ENCODE measurements at regions not wholly inside any gene's neighbourhood (a gene's known extent, or its start where the extent isn't known, plus 50 kb on each side); places are given as distances from the start of the nearest gene placed in this dataset.

DNA sequence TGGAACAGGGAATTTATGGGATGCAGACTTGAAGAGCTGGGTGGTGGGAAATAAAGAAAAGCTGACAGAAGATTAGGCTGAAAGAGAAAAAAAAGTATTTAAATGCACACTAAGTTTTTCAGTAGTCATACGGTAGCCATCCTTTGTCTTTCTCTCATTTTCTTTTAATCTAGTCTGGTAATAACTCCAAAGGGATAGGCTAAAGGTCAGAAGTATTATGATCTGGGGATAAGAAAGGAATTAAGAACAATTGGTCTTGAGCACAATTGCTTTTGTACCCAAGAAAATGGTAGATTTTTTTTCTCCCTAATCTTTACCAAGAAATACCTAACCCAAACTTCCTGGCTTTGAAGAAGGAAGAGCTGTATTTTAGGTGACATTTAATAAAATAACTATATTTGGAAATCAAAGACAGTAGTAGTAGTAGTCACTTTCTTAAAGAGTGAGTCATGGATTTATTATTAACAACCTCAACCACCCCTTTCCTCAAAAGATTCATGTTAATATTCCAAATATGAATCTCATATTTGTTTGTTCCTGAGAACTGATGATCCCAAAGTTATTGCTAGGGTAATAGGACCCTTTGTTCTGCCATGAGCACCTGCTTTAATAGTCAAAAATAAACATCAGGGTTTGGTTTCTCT lies 120.2 kb upstream of the ODAD2 start:
- Histone ChIP-seq H3K36me3 (replicated peaks) (no peaks in the 10 kb centered on the region), H3K27me3 (replicated peaks) (no peaks in the 10 kb centered on the region), H3K27ac (no peak overlapping the region), H3K4me3 (ENCODE audit: low read depth, low read length) (no peak overlapping the region)
- TF ChIP-seq, protein P1, sequence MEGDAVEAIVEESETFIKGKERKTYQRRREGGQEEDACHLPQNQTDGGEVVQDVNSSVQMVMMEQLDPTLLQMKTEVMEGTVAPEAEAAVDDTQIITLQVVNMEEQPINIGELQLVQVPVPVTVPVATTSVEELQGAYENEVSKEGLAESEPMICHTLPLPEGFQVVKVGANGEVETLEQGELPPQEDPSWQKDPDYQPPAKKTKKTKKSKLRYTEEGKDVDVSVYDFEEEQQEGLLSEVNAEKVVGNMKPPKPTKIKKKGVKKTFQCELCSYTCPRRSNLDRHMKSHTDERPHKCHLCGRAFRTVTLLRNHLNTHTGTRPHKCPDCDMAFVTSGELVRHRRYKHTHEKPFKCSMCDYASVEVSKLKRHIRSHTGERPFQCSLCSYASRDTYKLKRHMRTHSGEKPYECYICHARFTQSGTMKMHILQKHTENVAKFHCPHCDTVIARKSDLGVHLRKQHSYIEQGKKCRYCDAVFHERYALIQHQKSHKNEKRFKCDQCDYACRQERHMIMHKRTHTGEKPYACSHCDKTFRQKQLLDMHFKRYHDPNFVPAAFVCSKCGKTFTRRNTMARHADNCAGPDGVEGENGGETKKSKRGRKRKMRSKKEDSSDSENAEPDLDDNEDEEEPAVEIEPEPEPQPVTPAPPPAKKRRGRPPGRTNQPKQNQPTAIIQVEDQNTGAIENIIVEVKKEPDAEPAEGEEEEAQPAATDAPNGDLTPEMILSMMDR (IDR thresholded peaks at IDR 0.05; ENCODE audit: low read depth, low read length, missing control alignments): no peak
- in situ Hi-C loops (cut with HindIII; ENCODE audit: low pct_ligation_motif_present, low sequenced_read_pairs): no loop called here
- no peak for DNase-seq

DNA sequence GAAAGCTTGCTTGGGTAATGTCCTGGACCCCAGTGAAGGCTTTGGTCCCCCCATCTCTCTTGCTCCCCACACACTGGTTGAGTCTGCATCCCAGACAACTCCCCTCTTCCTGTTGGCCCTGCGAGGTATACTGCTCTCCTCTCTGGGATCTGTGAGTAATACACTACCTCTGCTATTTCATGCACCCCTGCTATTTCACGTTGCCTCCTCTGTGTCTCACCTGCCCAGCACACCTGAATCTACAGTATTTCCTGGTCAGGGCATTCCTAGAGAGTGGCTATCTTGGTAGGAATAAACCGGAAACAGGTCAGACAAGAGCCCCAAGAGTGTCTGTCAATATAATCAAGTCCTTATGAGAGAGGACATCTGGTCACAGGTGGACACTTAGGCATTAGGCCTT lies 114.3 kb upstream of the ODAD2 start:
- no peaks in the 10 kb centered on the region for H3K27me3 ChIP-seq (replicated peaks)
- in situ Hi-C loops (cut with HindIII; ENCODE audit: low pct_ligation_motif_present, low sequenced_read_pairs): no loop called here
- H3K4me3 ChIP-seq (ENCODE audit: low read depth, low read length): no peak overlapping the region
- H3K36me3 ChIP-seq (replicated peaks): no peaks in the 10 kb centered on the region
- TF ChIP-seq, protein P1 (IDR thresholded peaks at IDR 0.05; ENCODE audit: low read depth, low read length, missing control alignments): no peak
- no peak overlapping the region for H3K27ac ChIP-seq
- no peak for DNase-seq

DNA sequence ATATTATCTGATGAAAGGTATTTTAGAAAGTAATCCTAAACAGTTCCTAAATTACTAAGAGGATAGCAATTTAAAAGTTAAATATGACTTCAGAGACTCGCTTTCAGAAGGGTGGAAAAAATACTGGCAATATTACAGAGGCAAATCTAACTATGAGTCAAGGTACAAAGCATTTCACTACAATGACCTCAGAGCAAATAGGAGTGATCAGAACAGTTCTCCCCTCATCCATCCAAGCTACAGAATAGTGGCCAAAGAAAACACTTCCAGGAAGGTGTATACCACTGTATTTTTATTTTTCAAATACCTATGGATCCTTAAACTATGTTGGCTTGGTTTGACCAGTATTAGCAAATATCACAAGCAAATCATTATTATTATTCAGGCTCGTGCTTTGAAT lies 112.8 kb upstream of the ODAD2 start:
- Histone ChIP-seq H3K36me3 (replicated peaks) (no peaks in the 10 kb centered on the region), H3K27ac (no peak overlapping the region), H3K4me3 (ENCODE audit: low read depth, low read length) (no peak overlapping the region), H3K27me3 (replicated peaks) (no peaks in the 10 kb centered on the region)
- in situ Hi-C loops (cut with HindIII; ENCODE audit: low pct_ligation_motif_present, low sequenced_read_pairs): no loop called here
- TF ChIP-seq, protein P1 (IDR thresholded peaks at IDR 0.05; ENCODE audit: low read depth, low read length, missing control alignments): no peak
- no peak for DNase-seq

DNA sequence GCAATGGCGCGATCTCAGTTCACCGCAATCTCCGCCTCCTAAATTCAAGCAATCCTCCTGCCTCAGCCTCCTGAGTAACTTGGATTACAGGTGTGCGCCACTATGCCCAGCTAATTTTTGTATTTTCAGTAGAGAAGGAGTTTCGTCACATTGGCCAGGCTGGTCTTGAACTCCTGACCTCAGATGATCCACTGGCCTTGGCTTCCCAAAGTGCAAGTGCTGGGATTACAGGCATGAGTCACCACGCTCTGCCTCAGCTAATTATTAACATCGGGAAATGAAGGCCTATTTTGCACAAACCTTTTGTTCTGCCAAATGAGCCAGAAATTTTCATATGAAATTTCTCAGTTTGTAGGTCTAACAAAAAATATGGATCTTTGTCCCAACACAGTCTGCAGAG lies 106.7 kb upstream of the ODAD2 start:
- H3K27me3 ChIP-seq (replicated peaks): no peaks in the 10 kb centered on the region
- H3K4me3 ChIP-seq (ENCODE audit: low read depth, low read length): no peak overlapping the region
- no peak for DNase-seq
- TF ChIP-seq, protein P1 (IDR thresholded peaks at IDR 0.05; ENCODE audit: low read depth, low read length, missing control alignments): no peak
- H3K27ac ChIP-seq: no peak overlapping the region
- no peaks in the 10 kb centered on the region for H3K36me3 ChIP-seq (replicated peaks)
- in situ Hi-C loops (cut with HindIII; ENCODE audit: low pct_ligation_motif_present, low sequenced_read_pairs): no loop called here

DNA sequence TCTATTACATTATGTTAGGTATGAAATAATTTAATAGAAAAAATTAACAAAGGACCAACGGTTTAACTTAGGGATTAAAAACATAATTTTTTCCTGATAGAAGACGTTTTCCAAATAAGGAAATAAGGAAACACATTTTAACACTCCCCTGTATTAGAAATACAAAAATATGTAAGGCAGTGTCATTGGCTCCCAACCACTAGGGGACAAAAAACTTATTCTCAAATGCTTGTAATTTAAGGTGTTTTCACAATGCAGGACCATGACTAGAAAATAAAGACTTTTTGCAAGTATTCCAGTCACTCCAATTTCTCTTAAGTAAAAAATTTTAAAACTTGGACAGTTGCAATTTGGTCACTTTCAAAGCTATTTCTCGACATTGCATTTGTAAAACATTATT lies 98.8 kb upstream of the ODAD2 start:
- in situ Hi-C loops (cut with HindIII; ENCODE audit: low pct_ligation_motif_present, low sequenced_read_pairs): no loop called here
- DNase-seq: no peak
- H3K4me3 ChIP-seq (ENCODE audit: low read depth, low read length): no peak overlapping the region
- H3K27me3 ChIP-seq (replicated peaks): no peaks in the 10 kb centered on the region
- H3K36me3 ChIP-seq (replicated peaks): no peaks in the 10 kb centered on the region
- no peak overlapping the region for H3K27ac ChIP-seq
- TF ChIP-seq, protein P1 (IDR thresholded peaks at IDR 0.05; ENCODE audit: low read depth, low read length, missing control alignments): no peak

DNA sequence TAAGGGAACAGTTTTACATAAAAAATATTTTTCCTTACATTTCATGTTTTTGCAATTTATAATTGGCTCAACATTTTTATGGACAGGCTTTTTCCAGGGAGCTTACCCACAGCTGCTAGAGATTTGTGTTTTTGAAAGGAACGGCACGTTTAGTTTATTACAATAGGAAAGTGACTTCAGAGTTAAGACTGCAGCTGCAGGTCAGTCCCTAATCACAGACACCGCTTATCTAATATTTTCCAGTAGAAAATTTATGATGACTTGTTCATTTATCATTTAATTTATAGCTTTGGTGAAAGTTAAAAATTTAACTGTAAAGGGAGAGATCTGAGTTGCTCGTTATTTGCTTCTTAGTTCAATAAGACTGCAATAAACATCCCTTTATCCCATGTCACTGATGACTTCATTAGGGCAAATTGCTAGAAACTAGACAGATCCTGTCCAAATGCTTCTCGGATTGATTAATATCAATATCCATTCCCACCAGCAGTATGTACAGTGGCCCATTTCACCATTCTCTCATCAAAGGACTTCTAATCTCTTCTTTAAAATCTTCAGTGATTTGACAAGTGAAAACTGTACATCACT lies 97.0 kb upstream of the ODAD2 start:
- H3K36me3 ChIP-seq (replicated peaks): no peaks in the 10 kb centered on the region
- TF ChIP-seq, protein P1 (IDR thresholded peaks at IDR 0.05; ENCODE audit: low read depth, low read length, missing control alignments): no peak
- in situ Hi-C loops (cut with HindIII; ENCODE audit: low pct_ligation_motif_present, low sequenced_read_pairs): no loop called here

More for the DNA sequence above, 97.0 kb upstream of the ODAD2 start:
- DNase-seq: no peak
- H3K27me3 ChIP-seq (replicated peaks): no peaks in the 10 kb centered on the region
- no peak overlapping the region for H3K4me3 ChIP-seq (ENCODE audit: low read depth, low read length)
- H3K27ac ChIP-seq: no peak overlapping the region
